SHP77 treated with DMSO at 0.1 percent for 48 hours (cell line): ENCODE measurements at regions not wholly inside any gene's neighbourhood (a gene's known extent, or its start where the extent isn't known, plus 50 kb on each side); places are given as distances from the start of the nearest gene placed in this dataset.

Experiments
- DNase-seq: peaks from one replicate; lab custom pipeline; 2025; lab: John Stamatoyannopoulos, UW

DNA sequence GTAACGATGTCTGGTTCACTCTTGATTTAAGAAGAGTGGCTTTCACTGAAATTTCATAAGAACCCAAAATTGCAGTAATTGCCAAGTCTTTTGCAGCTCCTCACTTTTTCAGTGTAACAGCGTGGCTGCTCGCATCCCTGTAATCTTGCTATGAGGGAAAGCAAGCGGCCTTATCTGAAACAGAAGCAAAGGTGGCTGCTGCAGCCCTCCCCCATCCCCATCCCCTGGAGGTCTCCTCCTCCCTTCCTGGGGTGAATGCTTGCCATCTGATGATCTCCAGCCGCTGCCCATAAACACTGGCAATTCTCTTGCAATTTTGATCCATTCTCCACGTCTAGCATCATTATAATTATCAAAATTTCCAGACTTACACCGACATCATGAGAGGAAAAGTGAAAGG is 182.5 kb upstream of the ASIC2 start:
- no peak for DNase-seq

DNA sequence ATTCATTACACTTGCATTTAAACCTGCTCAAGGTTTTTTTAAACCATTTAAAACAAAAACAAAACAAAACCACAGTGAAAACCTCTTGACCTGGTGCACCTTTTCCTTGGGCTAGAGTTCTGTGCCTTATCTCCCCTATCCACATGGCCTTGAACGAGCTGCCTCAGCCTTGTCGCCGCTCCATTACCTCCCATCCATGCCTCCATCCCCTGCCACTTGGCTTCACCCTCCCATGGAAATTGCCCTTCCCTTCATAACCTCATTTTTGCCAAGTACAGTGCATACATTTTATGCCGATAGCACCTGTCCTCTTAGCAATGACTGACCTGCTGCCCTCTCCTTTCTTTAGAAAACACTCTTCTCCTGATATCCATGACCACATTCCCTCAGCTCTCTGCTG is 188.6 kb upstream of the ASIC2 start:
- DNase-seq, result no peak

DNA sequence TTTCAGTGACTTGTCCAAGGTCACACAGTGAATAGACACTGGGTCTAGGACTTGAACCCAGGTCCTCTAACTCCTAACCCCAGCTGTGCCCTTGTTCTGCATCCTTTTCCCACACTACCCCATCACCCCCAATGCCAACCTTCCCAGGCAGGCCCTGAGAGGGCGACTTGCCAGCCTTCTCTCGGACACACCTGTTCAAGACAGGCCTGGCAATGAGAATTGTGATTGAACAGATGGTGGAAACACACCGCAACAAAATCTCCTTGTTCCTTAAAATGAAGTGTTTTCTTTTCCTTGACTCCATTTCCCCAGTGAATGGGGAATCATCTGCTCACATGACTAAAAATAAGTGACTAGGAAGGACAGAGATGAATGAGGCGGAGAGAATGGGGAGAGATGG is 189.5 kb upstream of the ASIC2 start:
- no peak for DNase-seq

DNA sequence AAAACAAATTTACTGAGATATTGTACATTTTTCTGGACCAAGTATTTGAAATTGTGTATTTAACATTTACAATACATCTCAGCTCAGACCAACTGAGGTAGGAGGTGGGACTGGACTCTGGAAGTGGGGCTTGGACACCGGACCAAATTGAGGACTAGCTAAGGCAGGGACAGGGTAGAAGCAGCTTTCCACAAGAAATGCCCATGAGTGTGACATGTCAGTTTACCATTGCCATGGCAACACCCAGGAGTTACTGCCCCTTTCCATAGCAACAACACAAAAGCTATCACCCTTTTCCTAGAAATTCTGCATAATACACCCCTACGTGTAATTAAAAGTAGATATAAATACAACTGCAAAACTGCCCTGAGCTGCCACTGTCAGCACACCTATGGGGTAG is 191.5 kb upstream of the ASIC2 start:
- DNase-seq, result no peak

DNA sequence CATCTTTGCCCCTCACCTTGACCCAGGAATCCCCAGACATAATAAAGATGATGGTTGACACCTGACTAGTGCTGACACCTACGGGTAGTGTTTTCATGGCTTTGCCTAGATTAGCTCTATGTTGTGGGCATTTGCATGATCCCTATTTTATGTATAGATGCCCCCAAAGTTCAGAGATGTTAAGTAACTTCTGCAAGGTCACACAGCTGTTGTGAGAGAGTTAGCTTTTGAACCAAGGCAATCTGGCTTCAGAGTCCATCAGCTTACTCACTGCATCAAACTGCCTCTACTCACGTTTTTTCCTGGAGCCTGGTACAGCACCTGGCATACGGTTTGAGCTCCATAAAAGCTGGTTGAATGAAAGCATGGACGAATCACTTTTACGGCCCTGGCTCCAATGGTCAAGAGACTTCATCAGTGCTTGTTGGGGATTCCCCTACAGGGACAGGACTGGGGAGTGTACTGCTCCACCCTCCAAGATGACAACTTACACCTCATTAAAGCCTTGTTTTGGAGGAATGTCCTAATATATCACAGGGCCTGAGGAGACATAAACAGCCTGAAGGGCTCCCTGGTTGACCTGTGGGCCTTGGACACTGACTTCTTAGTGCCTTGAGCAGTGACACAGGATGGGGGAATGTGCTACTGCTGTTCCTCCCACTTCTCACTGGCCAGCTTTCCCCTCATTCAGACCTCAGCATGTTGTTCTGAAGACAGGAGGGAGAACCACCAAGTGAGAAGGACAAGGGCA is 193.2 kb upstream of the ASIC2 start:
- DNase-seq, result no peak

DNA sequence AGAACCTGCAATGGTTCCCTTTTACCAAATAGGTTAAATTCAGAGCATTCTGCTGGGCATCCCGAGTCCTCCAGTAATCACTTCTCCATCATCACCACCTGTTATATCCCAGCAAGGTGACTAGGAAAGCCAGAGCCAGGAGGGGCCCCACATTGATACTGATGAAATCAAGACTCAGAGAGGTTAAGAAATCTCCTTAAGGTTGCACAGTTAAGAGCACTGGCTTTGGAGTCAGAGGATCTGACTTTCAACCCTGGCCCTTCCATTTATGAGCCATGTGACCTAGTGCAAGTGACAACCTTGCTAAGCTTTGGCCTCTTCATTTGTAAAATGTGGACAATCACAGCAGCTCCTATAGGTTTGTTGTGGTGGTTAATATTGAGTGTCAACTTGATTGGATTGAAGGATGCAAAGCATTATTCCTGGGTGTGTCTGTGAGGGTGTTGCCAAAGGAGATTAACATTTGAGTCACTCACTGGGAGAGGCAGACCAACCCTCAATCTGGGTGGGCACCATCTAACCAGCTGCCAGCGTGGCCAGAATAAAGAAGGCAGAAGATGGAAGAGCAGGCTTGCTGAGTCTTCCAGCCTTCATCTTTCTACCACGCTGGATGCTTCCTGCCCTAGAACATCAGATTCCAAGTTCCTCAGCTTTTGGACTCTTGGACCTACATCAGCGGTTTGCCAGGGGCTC is 194.2 kb upstream of the ASIC2 start:
- DNase-seq, result no peak

DNA sequence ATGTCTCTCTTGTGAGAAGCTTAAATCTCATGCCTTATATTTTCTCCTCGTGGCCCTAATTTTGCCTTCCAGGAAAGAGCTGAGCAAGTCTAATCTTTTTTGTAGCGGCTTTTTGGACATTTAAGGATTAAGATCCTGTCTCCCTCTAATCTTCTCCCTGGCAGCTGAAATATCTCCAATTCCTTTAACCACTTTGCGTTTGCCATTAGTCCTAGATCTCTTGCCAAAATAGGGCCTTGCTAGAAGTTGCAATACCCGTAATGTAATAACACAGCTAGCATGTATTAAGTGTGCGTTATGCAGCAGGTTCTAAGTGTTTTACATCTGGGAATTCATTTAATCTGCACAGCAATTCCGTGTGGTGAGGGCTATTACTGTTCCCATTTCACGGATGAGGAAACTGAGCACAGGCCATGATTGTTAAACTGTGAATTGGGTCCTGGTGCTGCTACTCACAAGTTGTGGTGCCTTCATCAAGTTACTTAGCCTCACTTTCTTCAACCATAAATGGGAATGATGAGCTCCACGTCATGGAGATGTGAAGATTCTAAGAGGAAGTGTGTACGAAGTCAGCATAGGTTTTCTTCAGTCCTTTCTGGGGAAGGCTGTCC is 198.9 kb upstream of the ASIC2 start:
- no peak for DNase-seq

DNA sequence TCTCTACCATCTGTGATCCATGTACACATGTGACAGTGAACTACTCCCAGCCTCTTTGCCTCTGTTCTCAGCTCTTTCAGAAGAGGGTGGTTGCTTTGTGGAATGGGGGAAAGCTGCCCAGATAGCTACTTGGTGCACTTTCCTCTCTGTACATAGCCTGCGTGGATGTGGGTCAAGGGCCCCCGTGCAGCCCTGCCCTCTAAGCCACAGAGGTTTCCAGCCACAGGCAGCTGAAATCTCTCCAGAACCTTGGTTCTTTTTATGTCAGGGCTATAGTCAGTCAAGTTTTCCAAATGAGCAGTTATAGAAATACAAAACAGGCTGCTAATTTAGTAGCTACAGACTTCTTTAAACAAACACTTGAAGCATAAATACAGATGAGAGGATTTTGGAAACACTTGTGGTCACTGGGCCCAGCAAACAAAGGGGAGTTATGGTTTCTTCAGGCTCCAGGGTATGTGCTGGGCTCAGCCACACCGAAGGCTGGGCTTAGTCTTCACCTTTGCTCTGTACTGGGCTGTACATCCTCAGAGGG is 199.7 kb upstream of the ASIC2 start:
- no peak for DNase-seq

DNA sequence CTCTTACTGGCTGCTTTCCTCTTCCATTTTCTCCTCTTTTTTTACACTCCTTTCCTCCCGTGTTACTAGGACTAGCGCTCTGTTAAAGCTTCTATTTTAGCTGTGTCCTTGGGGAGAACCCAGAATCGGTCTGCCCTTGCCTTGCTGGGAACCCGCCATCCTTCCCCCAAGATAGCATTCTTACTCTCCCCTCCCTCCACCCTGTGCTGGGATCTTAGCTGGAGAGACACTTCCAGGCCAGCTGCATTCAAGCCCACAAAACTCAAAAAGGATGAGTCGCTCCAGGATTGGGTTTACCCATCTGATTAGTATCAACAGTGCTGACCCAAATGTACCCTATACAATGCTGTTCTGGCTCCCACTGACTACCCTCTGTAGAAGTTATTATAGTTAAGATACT is 200.5 kb upstream of the ASIC2 start:
- no peak for DNase-seq

DNA sequence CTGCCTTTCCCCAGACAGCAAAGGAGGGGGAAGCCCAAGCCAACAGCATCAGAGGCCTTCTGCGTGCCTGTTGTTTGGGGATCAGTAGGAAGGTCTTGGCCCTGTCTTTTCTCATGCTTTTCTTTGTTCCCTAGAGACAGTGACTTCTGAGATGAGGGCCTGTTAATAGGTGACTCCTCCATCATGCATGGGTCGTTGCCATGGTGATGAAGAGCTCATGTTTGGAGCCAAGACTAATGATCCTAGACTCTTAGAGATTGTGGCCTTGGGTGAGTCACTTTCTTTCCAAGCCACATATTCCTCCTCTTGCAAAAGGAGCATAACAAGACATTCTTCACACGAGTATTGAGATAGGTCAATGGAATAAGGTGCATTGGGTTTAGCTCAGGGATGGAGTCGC is 201.1 kb upstream of the ASIC2 start:
- no peak for DNase-seq

DNA sequence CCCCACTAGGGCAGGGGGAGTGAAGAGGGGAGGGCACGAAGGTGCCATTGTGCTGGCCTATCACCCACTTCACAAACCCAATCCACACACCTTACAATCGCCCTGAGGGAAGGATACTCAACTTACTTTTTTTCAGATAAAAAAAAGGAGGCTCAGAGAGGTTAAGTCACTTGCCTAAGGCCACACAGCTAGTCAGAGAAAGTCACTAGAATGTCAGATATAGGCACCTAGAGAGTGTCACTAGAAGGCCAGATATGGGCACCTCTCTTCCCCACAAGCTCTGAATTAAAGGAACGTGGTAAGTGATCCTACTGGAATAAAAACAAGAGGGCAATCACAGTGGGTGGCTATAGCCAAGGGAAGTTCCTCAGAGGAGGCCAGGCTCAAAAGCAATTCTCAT is 204.5 kb upstream of the ASIC2 start:
- DNase-seq, result no peak

DNA sequence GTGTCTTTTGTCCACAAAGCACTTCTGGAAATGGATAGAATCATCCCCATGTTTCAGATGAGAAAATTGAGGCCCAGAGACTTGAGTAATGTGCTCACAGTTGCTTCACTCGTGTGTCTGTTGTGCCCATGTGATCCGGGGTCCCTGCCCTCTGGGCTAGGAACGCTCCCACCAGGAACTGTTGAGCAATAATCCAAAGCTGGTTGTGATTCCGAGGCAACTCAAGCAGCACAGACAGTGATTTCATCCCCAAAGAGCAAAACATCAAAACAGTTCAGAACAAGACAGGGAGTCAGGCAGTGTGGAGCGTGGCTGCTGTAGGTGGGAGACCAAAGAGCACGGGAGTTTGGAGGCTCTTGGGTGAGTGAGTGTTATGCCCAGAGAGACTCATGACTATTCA is 205.0 kb upstream of the ASIC2 start:
- DNase-seq, result no peak

DNA sequence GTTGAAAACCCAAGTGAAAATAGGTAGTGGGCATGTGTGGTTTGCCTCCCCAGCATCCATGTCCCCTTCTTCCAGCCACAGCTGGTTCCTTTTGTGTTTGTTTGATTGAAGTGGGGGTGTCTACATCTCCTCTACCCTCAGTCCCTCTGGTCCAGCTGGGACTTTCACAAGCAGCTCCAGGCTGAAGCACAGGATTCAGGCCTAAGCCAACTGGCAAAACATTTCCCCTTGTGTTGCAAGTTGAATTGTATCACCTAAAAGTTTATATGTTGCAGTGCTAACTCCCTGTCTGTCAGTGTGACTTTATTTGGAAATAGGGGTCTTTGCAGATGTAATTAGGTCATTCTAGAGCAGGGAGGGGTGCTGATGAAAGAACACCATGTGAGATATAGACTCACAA is 205.9 kb upstream of the ASIC2 start:
- DNase-seq, result no peak

DNA sequence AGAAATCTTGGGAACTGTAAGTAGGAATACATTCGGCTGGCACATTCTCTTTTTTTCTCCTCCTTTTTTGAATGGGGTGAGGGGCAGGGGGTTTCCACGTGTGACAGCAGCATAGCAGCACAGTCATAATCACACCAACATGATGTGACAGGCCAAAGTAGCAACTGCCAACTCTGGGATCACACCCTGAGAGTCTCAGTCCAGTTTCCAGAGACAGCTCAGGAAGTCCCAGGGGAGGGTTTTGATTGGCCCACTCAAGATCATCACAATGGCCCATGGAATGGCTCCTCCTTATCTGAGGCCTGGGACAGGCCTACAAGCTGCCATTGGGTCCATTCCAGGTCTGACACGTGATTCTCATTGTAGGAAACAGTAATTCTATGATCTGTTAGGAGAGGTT is 207.1 kb upstream of the ASIC2 start:
- no peak for DNase-seq

DNA sequence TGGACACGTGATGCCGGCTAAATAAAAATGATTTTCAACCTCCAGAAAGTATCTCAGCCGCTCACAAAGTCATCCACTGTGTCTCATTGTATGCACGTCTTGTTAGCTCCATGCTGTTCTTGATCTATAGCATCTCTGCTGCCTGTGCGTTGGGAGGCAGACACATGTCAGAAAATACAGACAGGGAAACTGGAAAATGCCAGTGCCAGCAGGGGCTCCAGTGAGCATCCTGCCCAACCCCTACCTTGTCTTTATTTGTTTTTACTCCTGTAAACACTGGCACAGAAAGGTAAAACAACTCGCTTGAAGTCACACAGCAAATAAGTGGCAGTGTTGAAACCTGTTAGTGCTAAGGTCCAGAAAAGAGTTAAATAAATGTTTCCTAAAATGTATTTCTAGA is 208.1 kb upstream of the ASIC2 start:
- no peak for DNase-seq

DNA sequence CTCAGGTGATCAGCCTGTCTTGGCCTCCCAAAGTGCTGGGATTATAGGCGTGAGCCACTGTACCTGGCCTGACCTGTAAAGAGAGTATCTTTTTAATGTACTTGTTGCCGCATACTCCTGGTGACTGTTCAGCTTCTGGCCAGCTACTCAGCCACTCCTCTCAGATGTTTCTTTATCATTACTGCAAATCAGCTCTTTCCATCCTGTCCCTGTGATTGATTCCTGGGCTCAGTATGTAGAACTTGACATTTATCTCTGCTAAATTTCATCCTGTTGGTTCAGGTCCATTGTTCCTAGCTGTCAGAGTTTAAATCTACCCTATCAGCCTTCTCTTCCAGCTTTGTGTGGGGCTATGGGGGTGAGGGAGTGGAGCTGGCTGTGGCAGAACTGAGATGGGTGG is 211.5 kb upstream of the ASIC2 start:
- DNase-seq, result no peak

DNA sequence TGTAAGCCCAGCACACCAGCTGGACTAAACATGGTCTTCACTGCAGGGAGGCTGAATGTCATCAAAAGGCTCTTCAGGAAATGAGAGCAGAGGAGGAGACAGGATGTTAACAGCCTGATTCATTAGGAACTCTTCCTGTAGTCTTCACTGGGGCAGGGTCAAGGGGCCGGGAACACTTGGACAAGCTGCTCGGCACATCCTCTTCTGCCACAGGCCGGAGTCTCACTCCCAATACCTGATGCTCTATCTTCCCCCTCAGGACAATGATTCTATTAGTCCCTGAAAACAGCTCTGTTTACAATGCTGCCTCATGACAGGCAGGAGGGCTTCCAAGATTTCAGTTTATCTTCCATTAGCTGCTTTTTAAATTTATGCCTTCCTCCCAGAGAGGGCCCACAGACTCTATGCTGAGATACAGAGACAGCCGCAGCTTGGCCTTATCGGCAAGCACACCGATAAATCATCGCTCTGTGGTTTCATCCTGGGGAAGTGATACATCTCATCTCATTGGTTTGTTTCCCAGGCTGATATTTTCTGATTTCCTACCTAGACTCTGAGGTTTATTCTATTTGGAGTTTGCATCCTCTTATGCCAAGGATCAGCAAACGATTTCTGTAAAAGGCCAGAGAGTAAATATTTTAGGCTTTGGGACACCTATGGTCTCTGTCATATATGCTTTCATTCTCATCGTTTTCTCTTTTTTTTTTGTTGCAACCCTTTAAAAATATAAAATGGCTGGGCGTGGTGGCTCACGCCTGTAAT is 214.0 kb upstream of the ASIC2 start:
- DNase-seq, result no peak

DNA sequence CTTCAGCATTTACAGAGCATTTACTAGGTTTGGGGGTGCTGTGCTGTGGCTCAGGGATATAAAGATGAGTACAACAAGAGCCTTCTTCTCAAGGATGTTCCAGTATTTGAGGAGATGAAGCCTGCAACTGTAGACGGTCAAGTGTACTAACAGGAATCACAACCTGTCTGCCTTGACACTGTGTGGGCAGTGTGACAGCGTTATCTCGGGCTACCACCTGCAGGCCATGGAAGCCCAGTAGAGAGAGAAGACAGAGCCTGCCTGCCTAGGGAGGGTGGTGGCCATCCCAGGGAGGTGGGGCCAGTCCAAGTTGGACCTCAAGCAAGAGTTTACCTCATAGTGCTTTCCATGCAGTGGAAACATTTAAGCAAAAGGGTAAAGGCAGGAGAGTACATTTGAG is 215.1 kb upstream of the ASIC2 start:
- no peak for DNase-seq

DNA sequence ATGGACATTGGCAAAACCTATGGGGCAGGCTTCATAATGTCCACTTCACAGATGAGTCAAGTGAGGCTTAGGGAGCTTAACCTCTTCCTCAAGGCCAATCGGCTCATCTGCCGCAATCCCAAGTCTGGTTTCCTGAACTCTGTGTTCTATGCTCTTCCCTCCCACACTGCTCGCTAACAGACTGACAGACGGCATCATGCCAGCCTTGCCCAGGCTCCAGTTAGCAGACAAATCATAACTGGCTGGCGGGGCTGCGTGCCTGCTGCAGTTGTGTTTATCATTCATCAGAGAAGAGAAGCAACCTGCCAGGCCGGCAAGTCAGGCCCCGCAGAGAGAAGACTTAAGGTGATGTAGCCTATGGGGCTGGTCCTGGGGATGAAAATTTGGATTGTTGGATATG is 216.2 kb upstream of the ASIC2 start:
- DNase-seq, result no peak

DNA sequence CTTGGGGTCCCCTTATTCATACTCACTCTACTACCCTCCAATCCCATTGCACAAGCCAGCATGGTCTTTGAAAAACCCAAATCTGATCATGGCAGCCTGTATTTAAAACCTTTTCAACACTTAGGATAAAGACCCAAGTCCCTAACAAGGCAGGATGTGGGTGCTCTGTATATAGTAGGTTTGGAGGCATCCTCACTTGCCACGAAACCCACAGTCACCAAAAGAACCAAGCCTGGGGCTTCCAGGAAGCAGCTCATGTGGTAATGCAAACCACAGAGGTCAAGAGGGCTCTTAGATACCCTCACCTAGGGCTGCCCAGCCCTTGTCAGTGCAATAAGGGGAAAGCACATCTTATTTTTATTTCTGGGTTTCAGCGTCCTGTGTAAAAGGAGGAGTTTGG is 218.6 kb upstream of the ASIC2 start:
- no peak for DNase-seq

DNA sequence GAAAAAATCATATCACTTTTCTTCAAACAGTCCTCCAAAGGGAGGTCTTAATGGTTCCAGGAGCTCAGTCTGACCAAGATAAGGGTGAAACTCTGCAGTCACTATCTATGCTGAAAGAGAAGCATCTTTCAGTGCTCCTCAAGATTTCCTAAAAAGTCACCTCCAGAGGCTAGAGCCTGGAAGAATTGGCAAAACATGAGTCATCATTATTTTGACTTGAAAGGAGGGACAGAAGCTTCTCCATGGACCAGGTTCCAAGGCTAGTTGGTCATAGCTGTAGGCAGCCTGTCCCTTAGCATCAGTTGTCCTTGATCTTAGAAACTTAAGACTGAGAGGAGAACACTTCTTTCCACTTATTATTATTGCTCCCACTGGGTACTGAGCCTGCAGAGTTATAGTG is 219.0 kb upstream of the ASIC2 start:
- no peak for DNase-seq

DNA sequence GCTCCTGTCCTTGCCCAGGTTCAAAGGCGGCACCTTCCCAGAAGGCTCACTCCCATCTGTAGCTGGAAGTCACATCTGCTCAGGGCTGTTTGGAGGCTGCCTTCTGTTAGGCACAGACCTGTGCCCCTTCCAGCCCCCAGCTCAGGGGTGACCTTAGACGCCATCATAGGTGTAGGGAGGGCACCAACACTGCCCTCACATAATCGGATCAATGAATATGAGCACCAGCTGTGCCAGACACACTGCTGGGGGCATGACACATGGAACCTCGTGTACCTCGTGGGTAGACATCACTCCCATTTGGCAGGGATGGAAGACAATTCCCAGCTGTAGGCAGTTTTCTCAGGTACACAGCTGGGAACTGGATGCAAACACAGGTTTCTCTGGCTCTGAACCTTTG is 220.7 kb upstream of the ASIC2 start:
- no peak for DNase-seq

DNA sequence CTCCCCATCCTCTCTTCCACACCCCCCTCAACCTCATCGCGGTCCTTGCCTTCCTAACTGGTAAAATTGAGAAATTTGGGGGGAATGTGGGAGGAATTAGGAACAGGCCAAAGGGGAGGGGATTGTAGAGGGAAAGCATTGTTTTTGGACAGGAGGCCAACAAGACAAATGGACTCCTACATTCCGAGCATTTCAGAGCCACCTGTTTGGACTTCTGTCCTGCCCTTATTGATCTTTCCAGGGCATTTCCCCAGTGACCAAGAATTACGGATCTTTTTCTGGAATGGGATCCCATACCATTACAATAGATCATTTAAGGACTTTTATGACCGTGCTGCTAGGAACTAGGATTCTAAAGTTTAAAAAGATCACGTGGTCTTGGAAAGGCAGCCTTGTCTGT is 221.3 kb upstream of the ASIC2 start:
- DNase-seq, result no peak
